Astrocyte of the cerebellum (primary cell): ENCODE measurements at regions not wholly inside any gene's neighbourhood (a gene's known extent, or its start where the extent isn't known, plus 50 kb on each side); places are given as distances from the start of the nearest gene placed in this dataset.

ENCODE experiments used
- DNase-seq: peaks from one replicate; pipeline ENCODE4 v3.0.0-alpha.2; 2011; ENCODE audit warnings: low read depth
- H3K4me3 ChIP-seq: 2 replicates; pipeline ENCODE4 v1.5.1; 2011; ENCODE audit warnings: mild to moderate bottlenecking, low read depth, low read length, moderate library complexity
- in situ Hi-C: cut with HindIII; loops from 2 replicates; pipeline ENCODE4 v1.10.0; 2017; ENCODE audit warnings: low sequenced_read_pairs
- TF ChIP-seq, protein P1 (sequence below): IDR thresholded peaks from 2 replicates; pipeline ENCODE4 v1.5.1; 2012; ENCODE audit warnings: low read length, low read depth, moderate library complexity, mild to moderate bottlenecking; ENCODE audit errors: missing control alignments

DNA sequence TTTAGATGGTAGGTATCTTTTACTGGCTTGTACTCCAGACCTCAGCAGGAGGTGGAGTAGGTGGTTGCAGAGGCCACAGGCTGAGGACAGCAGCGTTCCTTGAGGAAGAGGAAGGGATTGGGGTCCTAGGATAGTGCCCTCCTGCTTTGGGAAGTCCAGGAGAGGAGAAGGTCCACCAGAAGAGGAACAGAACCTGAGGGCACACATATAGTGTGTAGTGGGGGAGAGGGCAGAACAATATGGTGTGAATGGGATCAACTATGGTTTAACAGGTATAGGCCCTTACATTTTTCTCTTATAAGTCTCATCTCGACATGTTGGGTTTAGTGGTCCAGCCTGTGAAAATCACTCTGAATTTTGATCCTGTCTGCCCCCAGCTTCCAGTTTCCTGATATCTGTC is 229.1 kb upstream of the ZBED5 start:
- in situ Hi-C loops = no loop called here
- H3K4me3 ChIP-seq = no peak overlapping the region
- no peak for DNase-seq
- TF ChIP-seq, protein P1, sequence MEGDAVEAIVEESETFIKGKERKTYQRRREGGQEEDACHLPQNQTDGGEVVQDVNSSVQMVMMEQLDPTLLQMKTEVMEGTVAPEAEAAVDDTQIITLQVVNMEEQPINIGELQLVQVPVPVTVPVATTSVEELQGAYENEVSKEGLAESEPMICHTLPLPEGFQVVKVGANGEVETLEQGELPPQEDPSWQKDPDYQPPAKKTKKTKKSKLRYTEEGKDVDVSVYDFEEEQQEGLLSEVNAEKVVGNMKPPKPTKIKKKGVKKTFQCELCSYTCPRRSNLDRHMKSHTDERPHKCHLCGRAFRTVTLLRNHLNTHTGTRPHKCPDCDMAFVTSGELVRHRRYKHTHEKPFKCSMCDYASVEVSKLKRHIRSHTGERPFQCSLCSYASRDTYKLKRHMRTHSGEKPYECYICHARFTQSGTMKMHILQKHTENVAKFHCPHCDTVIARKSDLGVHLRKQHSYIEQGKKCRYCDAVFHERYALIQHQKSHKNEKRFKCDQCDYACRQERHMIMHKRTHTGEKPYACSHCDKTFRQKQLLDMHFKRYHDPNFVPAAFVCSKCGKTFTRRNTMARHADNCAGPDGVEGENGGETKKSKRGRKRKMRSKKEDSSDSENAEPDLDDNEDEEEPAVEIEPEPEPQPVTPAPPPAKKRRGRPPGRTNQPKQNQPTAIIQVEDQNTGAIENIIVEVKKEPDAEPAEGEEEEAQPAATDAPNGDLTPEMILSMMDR = no peak

DNA sequence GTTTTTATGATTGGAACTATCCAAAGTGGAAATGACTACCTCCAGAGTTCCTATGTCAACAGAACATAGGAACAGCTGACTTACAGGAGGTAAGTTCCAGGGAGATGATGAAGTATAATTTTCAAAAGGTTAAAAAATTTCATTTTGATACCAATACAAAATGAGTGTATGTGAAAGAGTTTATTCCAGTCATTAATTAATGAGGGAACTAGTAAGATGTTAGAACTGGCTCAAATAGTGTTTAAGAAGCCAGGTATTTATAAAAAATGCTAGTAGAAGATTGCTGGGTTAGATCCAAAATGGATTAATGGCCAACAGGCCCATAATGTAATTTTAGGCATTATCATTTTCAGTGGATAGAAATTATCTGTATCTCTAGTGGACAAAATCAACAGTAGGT is 227.7 kb upstream of the ZBED5 start:
- no peak overlapping the region for H3K4me3 ChIP-seq
- TF ChIP-seq, protein P1 = no peak
- no peak for DNase-seq
- in situ Hi-C loops = no loop called here

DNA sequence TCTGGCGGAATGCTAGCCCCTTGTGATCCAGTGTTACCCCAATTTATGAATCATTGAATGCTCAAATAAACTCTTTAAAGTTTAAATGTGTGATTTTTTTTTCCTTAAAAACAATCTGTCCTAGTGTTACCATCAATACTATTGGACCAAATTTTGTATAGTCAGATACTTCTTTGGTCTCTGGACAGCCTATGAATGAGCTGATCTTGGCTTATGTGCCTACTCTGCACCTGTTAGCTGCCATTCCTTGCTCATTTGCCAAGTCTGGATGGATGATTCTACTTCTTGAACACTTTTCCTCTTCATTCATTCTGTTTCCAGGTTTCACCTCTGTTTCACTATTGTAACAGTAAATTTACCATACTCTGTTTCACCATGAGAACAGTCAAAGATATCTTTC is 226.5 kb upstream of the ZBED5 start:
- no peak for DNase-seq
- in situ Hi-C loops = no loop called here
- TF ChIP-seq, protein P1 = no peak

DNA sequence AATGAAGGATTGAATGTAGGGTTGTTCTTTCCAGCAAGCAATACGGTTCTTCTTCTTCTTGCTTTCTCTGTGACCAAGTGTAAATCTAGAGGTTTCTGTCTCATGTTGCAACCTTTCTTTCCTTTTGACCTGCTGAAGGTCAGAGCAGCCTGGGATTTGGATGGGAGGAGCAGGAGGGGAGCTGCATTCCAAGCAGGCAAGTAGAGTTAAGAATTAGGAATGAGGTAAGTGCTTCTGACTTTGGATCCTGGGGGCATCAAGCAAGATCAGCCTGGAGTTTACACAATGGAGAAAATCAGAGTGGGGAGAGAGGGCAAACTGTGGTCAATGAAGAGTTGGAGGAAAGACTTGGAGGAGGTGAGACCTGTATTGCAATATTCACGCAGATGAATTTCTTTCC is 225.6 kb upstream of the ZBED5 start:
- no peak overlapping the region for H3K4me3 ChIP-seq
- DNase-seq = no peak
- in situ Hi-C loops = no loop called here
- TF ChIP-seq, protein P1 = no peak

More for the DNA sequence above, 226.5 kb upstream of the ZBED5 start:
- H3K4me3 ChIP-seq = no peak overlapping the region

DNA sequence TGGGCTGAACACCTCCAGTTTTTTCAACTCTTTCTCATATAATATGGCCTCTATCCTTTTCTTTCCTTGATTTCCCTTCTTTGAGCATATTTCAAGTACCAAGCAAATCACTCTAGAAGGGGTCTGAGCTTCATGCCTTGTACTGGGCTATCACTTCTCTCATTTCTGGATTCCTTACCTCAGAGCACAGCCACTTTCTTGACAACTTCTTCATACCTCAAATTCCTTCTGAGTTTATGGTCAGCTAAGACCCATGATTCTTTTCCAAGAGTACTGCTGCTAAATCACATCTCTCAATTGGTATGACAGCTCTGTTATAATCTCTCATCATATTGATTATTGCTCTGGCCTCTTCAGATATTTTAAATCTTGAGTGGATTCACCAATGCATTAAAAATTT is 224.8 kb upstream of the ZBED5 start:
- in situ Hi-C loops = no loop called here
- no peak for DNase-seq
- H3K4me3 ChIP-seq = no peak overlapping the region
- TF ChIP-seq, protein P1 = no peak

DNA sequence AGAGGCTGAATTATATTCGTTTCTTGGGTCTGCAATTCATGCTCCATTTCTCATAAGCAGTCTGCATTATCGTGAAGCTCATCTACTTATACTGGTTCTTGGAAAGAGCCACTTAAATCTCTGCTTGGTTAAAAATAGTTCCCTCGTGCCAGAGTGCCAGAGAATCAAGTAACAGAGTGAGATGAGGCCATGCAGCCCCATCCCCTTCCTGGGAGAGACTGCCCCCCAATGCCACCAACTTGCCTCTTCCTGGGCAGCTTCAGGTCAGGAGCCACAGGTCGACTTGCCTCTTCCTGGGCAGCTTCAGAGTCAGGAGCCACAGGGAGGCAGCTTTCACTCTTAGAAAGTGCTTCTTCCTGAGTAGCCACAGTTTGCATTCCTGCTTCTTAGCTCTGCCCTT is 223.9 kb upstream of the ZBED5 start:
- DNase-seq = no peak
- in situ Hi-C loops = no loop called here

DNA sequence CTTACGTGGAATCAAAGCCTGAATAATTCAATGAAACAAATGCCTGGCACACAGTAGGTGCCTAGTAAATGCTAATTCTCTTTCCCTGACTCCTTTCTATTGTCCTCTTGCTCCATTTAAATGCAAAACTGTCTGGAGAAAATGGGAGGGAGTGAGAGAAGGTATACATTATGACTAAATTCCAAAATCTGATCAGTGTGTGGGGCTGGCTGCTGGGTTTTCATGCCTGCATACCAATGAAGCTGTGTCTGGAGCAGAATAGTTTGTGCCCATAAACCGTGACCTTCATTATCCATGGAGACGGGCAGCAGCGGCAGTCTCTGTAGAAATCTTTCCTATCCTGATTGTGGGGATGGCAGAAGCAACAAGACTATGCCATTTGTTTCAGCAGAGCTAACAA is 223.4 kb upstream of the ZBED5 start:
- in situ Hi-C loops = no loop called here
- H3K4me3 ChIP-seq = no peak overlapping the region
- TF ChIP-seq, protein P1 = no peak
- DNase-seq = no peak

More for the DNA sequence above, 223.9 kb upstream of the ZBED5 start:
- TF ChIP-seq, protein P1 = no peak
- no peak overlapping the region for H3K4me3 ChIP-seq
